H9 (cell line): ENCODE measurements at regions not wholly inside any gene's neighbourhood (a gene's known extent, or its start where the extent isn't known, plus 50 kb on each side); places are given as distances from the start of the nearest gene placed in this dataset.

ENCODE experiments used
- DNase-seq: peaks from one replicate; pipeline ENCODE4 v3.0.0-alpha.2; 2017
- H2AFZ ChIP-seq: one replicate; pipeline ENCODE4 v1.6.1; 2013; ENCODE audit warnings: mild to moderate bottlenecking, low read length, control low read depth, moderate library complexity
- H2AK5ac ChIP-seq: 2 replicates; pipeline ENCODE4 v1.6.1; 2013; ENCODE audit warnings: low read length, control low read depth, mixed read lengths; ENCODE audit not compliant: insufficient read length
- H2BK120ac ChIP-seq: one replicate; pipeline ENCODE4 v1.6.1; 2013; ENCODE audit warnings: low read depth, mild to moderate bottlenecking, low read length, control low read depth, inconsistent platforms; ENCODE audit not compliant: poor library complexity, severe bottlenecking
- H2BK12ac ChIP-seq: 2 replicates; pipeline ENCODE4 v1.6.1; 2013; ENCODE audit warnings: low read length, control low read depth, mixed read lengths, low read depth; ENCODE audit not compliant: insufficient read length
- H2BK15ac ChIP-seq: 2 replicates; pipeline ENCODE4 v1.6.1; 2013; ENCODE audit warnings: low read depth, low read length, control low read depth
- H2BK20ac ChIP-seq: one replicate; pipeline ENCODE4 v1.6.1; 2013; ENCODE audit warnings: low read depth, mild to moderate bottlenecking, low read length, control low read depth, inconsistent platforms; ENCODE audit not compliant: poor library complexity, severe bottlenecking
- H2BK5ac ChIP-seq: 2 replicates; pipeline ENCODE4 v1.6.1; 2013; ENCODE audit warnings: low read length, control low read depth, mixed read lengths; ENCODE audit not compliant: insufficient read length
- H3K14ac ChIP-seq: 2 replicates; pipeline ENCODE4 v1.6.1; 2013; ENCODE audit warnings: low read length, control low read depth; ENCODE audit not compliant: insufficient read depth
- H3K18ac ChIP-seq: 2 replicates; pipeline ENCODE4 v1.6.1; 2013; ENCODE audit warnings: low read depth, mild to moderate bottlenecking, mixed read lengths, low read length, control low read depth; ENCODE audit not compliant: insufficient read length
- H3K23ac ChIP-seq: 2 replicates; pipeline ENCODE4 v1.6.1; 2013; ENCODE audit warnings: low read length, control low read depth, mixed read lengths, low read depth; ENCODE audit not compliant: insufficient read length
- H3K23me2 ChIP-seq: 2 replicates; pipeline ENCODE4 v1.6.1; 2013; ENCODE audit warnings: low read depth, mild to moderate bottlenecking, mixed read lengths, low read length, control low read depth; ENCODE audit not compliant: insufficient read length, poor library complexity, severe bottlenecking
- H3K27ac ChIP-seq: 2 replicates; pipeline ENCODE4 v1.5.1; 2013; ENCODE audit warnings: low read length, control low read depth, mixed read lengths, low read depth; ENCODE audit not compliant: insufficient read length
- H3K27me3 ChIP-seq: 2 replicates; pipeline ENCODE4 v1.6.1; 2013; ENCODE audit warnings: low read length, control low read depth, inconsistent platforms; ENCODE audit not compliant: insufficient read depth
- H3K4ac ChIP-seq: 2 replicates; pipeline ENCODE4 v1.6.1; 2013; ENCODE audit warnings: low read depth, mild to moderate bottlenecking, control low read depth, inconsistent platforms, low read length, moderate library complexity
- H3K4me1 ChIP-seq: 2 replicates; pipeline ENCODE4 v1.6.1; 2013; ENCODE audit warnings: low read length, control low read depth, inconsistent platforms; ENCODE audit not compliant: insufficient read depth
- H3K4me2 ChIP-seq: 2 replicates; pipeline ENCODE4 v1.6.1; 2013; ENCODE audit warnings: low read length, control low read depth, mixed read lengths; ENCODE audit not compliant: insufficient read length, insufficient read depth
- H3K56ac ChIP-seq: 2 replicates; pipeline ENCODE4 v1.6.1; 2013; ENCODE audit warnings: low read depth, mild to moderate bottlenecking, mixed read lengths, low read length, control low read depth; ENCODE audit not compliant: insufficient read length
- H3K79me1 ChIP-seq: 2 replicates; pipeline ENCODE4 v1.6.1; 2013; ENCODE audit warnings: low read depth, mild to moderate bottlenecking, moderate library complexity, low read length, control low read depth, inconsistent platforms; ENCODE audit not compliant: insufficient read depth, poor library complexity, severe bottlenecking
- H3K79me2 ChIP-seq: 2 replicates; pipeline ENCODE4 v1.6.1; 2013; ENCODE audit warnings: low read length, control low read depth, inconsistent platforms; ENCODE audit not compliant: insufficient read depth
- H3K9ac ChIP-seq: 2 replicates; pipeline ENCODE4 v1.6.1; 2013; ENCODE audit warnings: low read length, control low read depth, mixed read lengths; ENCODE audit not compliant: insufficient read length; ENCODE audit errors: extremely low read depth
- H3K9me3 ChIP-seq: one replicate; pipeline ENCODE4 v1.6.1; 2013; ENCODE audit warnings: low read depth, low read length, inconsistent platforms; ENCODE audit not compliant: control insufficient read depth
- H3T11ph ChIP-seq: one replicate; pipeline ENCODE4 v1.6.1; 2013; ENCODE audit warnings: mild to moderate bottlenecking, low read length, control low read depth, inconsistent platforms
- H4K20me1 ChIP-seq: one replicate; pipeline ENCODE4 v1.6.1; 2013; ENCODE audit not compliant: control insufficient read depth, insufficient read length, insufficient read depth
- H4K5ac ChIP-seq: 2 replicates; pipeline ENCODE4 v1.6.1; 2013; ENCODE audit warnings: low read depth, mild to moderate bottlenecking, mixed read lengths, low read length, control low read depth; ENCODE audit not compliant: insufficient read length
- H4K8ac ChIP-seq: replicated peaks from 2 replicates; pipeline ENCODE4 v1.6.1; 2013; ENCODE audit warnings: low read length, control low read depth, mixed read lengths, low read depth; ENCODE audit not compliant: insufficient read length
- H4K91ac ChIP-seq: 2 replicates; pipeline ENCODE4 v1.6.1; 2013; ENCODE audit warnings: low read depth, mild to moderate bottlenecking, moderate library complexity, mixed read lengths, low read length, control low read depth; ENCODE audit not compliant: insufficient read length
- H3K27ac Mint-ChIP-seq, 3 experiments: 2 replicates in 2 of 3; 3 replicates in 1 of 3; pipeline ENCODE4 v1.8.0; 2020 to 2021; ENCODE audit warnings: mixed read lengths in 3 of 3, mild to moderate bottlenecking in 1 of 3, moderate library complexity in 1 of 3
- H3K27me3 Mint-ChIP-seq: 2 replicates; pipeline ENCODE4 v1.8.0; 2021; ENCODE audit warnings: low read depth, mild to moderate bottlenecking, moderate library complexity, mixed read lengths
- H3K36me3 Mint-ChIP-seq, 3 experiments: 2 replicates in 2 of 3; 3 replicates in 1 of 3; pipeline ENCODE4 v1.8.0; 2020 to 2021; ENCODE audit warnings: low read depth in 3 of 3, mixed read lengths in 3 of 3; ENCODE audit not compliant: insufficient read depth in 1 of 3
- H3K4me1 Mint-ChIP-seq, 2 experiments: 2 replicates each; pipeline ENCODE4 v1.8.0; 2020; ENCODE audit warnings: mixed read lengths in 2 of 2
- H3K4me3 Mint-ChIP-seq, 2 experiments: 2 replicates in 1 of 2; 3 replicates in 1 of 2; pipeline ENCODE4 v1.8.0; 2020 to 2021; ENCODE audit warnings: mild to moderate bottlenecking in 2 of 2, mixed read lengths in 2 of 2, moderate library complexity in 1 of 2
- H3K9me3 Mint-ChIP-seq, 2 experiments: 2 replicates in 1 of 2; 3 replicates in 1 of 2; pipeline ENCODE4 v1.8.0; 2020; ENCODE audit warnings: mild to moderate bottlenecking in 2 of 2, mixed read lengths in 2 of 2, moderate library complexity in 1 of 2
- CTCF ChIP-seq: fragments of 200-600 bp; sonication (generic); conservative IDR thresholded peaks from 3 replicates; pipeline ENCODE4 v1.8.0; 2021; ENCODE audit warnings: antibody characterized with exemption, mild to moderate bottlenecking
- WGBS: extraction: QIAGEN DNeasy Blood & Tissue Kit; methylation state at CpG from one replicate; pipeline ENCODE4 v1.1.7; 2013; ENCODE audit warnings: missing lambda C conversion rate, low lambda C conversion rate, mixed read lengths; ENCODE audit not compliant: insufficient read length; ENCODE audit errors: extremely low coverage; 5-methylcytosine and 5-hydroxymethylcytosine counted together

GRCh38 chr7:156504687-156505545 is 135.7 kb upstream of the RNF32 start:
- H3T11ph ChIP-seq = no peak overlapping the region
- no peak overlapping the region for H3K4me2 ChIP-seq
- H2BK20ac ChIP-seq = no peak overlapping the region
- no peak overlapping the region for H3K23ac ChIP-seq
- Mint-ChIP-seq H3K27me3 (peaks cover 6% of the 10 kb centered on the region; the same call in 1 of the 2 replicates), H3K4me3 (no peak overlapping the region), H3K27ac (peak overlapping the region in 1 of 3 experiments; percentile 47; a peak in 3 of 7 replicates), H3K4me1 (peaks cover 0 to 4% of the 10 kb centered on the region in 2 experiments; a peak in 3 of 4 replicates), H3K9me3 (peaks cover 10 to 13% of the 10 kb centered on the region in 2 experiments; a peak in 2 of 5 replicates), H3K36me3 (no peaks in the 10 kb centered on the region; a peak in 1 of 7 replicates)
- H2BK5ac ChIP-seq = no peak overlapping the region
- no CpG with 5 or more reads among the region's 27 CpGs for WGBS
- no peak for DNase-seq
- H3K4ac ChIP-seq = no peak overlapping the region
- H4K91ac ChIP-seq = no peak overlapping the region
- no peak overlapping the region for H2BK120ac ChIP-seq
- H3K79me1 ChIP-seq = no peaks in the 10 kb centered on the region
- no peaks in the 10 kb centered on the region for H3K23me2 ChIP-seq
- H2AFZ ChIP-seq = no peak overlapping the region
- no peak overlapping the region; the same call in 1 of the 2 replicates for H3K14ac ChIP-seq
- H3K27ac ChIP-seq = no peak overlapping the region
- H3K27me3 ChIP-seq = no peaks in the 10 kb centered on the region
- H2BK15ac ChIP-seq = no peak overlapping the region
- no peak overlapping the region for H3K9ac ChIP-seq
- H4K8ac ChIP-seq = no peak overlapping the region
- H2AK5ac ChIP-seq = no peak overlapping the region
- no peak for TF ChIP-seq CTCF
- no peak overlapping the region for H3K18ac ChIP-seq
- no peak overlapping the region for H4K5ac ChIP-seq
- no peaks in the 10 kb centered on the region for H3K4me1 ChIP-seq
- H3K56ac ChIP-seq = no peak overlapping the region
- H3K79me2 ChIP-seq = no peaks in the 10 kb centered on the region
- no peak overlapping the region for H2BK12ac ChIP-seq
- no peaks in the 10 kb centered on the region for H3K9me3 ChIP-seq
- no peaks in the 10 kb centered on the region for H4K20me1 ChIP-seq
